Subcutaneous abdominal adipose tissue (tissue), 5 donors: ENCODE measurements at regions not wholly inside any gene's neighbourhood (a gene's known extent, or its start where the extent isn't known, plus 50 kb on each side); places are given as distances from the start of the nearest gene placed in this dataset.

Source experiments
- H3K27ac ChIP-seq: one replicate; pipeline ENCODE4 v1.7.0; 2013; ENCODE audit warnings: low read depth, mild to moderate bottlenecking, inconsistent platforms, low read length, moderate library complexity
- H3K27me3 ChIP-seq, 5 donors: one replicate each; pipeline ENCODE4 v1.7.0; 2013; ENCODE audit warnings: low read length in 5 of 5, inconsistent platforms in 1 of 5; ENCODE audit not compliant: control insufficient read depth in 5 of 5, insufficient read depth in 4 of 5
- H3K36me3 ChIP-seq, 5 donors: one replicate each; pipeline ENCODE4 v1.7.0; 2013; ENCODE audit warnings: low read length in 5 of 5; ENCODE audit not compliant: control insufficient read depth in 5 of 5, insufficient read depth in 5 of 5
- H3K4me1 ChIP-seq, 5 donors: one replicate each; pipeline ENCODE4 v1.7.0; 2013; ENCODE audit warnings: low read length in 5 of 5, mild to moderate bottlenecking in 3 of 5, moderate library complexity in 1 of 5; ENCODE audit not compliant: control insufficient read depth in 5 of 5, insufficient read depth in 5 of 5
- H3K4me3 ChIP-seq, 5 donors: one replicate each; pipeline ENCODE4 v1.7.0; 2013; ENCODE audit warnings: low read length in 5 of 5, low read depth in 1 of 5
- H3K9ac ChIP-seq, 5 donors: one replicate each; pipeline ENCODE4 v1.7.0; 2013; ENCODE audit warnings: low read length in 5 of 5, mild to moderate bottlenecking in 4 of 5, moderate library complexity in 3 of 5
- H3K9me3 ChIP-seq, 5 donors: one replicate each; pipeline ENCODE4 v1.7.0; 2013; ENCODE audit warnings: low read length in 5 of 5; ENCODE audit not compliant: control insufficient read depth in 5 of 5
- donor health status: healthy.
- donor health status: healthy.
- donor health status: healthy.
- donor health status: healthy.
- donor health status: healthy.

DNA sequence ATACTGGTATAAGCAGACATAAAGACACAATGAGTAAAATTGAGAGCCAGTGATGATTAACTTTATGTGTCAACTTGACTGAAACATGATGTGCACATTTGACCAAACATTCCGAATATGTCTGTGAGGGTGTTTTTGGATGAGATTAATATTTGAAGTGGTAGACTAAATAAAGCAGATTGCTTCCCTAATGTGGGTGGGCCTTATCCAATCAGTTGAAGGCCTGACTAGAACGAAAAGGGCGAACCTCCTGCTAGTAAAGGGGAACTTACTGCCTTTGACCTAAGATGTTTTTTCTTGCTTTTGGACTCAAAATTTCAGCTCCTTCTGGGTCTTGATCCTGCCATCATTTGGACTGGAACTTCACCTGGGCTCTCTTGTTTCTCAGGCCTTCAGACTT is 1387.7 kb upstream of the CDH6 start:
- H3K9me3 ChIP-seq = no peaks in the 10 kb centered on the region
- no peaks in the 10 kb centered on the region for H3K36me3 ChIP-seq

DNA sequence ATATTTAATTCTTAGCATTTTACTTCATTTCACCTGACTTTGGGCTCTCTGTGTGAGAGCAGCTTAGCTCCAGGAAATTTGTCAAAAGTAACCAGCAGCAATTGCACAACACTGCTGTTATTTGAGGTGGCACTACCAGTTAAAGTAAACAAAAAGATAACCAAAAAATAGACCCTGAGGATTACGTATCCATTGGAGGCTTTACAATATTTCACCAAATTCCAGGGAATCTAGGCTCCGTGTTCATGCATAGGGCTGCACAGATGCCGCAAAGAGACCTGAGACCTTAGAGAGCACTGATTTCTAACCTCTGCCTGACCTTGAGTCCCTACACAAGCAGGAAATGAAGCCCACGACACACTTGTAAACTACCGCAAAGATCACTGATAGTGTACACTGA is 1392.7 kb upstream of the CDH6 start:
- H3K9me3 ChIP-seq = peaks cover 0 to 2% (median 0%) of the 10 kb centered on the region in 5 donors
- H3K27me3 ChIP-seq = no peaks in the 10 kb centered on the region
- H3K4me1 ChIP-seq = no peaks in the 10 kb centered on the region
- H3K27ac ChIP-seq = no peak overlapping the region
- H3K9ac ChIP-seq = no peak overlapping the region
- no peak overlapping the region for H3K4me3 ChIP-seq
- H3K36me3 ChIP-seq = no peaks in the 10 kb centered on the region

More for the DNA sequence above, 1387.7 kb upstream of the CDH6 start:
- Histone ChIP-seq H3K27me3 (no peaks in the 10 kb centered on the region), H3K27ac (no peak overlapping the region), H3K9ac (no peak overlapping the region), H3K4me3 (no peak overlapping the region), H3K4me1 (no peaks in the 10 kb centered on the region)

DNA sequence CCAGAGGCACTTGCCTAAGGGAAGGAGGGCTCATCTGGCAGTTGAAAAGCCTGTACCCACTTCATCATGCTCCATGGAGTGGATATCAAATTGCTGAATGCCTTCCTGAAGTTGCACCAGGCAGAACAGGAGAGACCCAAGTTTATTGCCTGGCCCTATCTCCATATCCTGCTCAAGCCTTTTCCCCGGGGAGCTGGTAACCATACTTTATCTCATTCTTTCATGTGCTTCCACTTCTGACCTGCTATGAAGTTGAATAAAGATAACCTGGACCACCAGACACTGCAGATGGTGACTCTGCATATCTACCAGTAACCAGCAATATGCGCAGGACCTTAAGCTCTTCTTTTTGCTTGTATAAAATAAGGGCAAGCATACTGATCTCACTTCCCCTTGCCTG is 1397.5 kb upstream of the CDH6 start:
- no peak overlapping the region for H3K27ac ChIP-seq
- no peaks in the 10 kb centered on the region for H3K27me3 ChIP-seq
- no peaks in the 10 kb centered on the region for H3K36me3 ChIP-seq
- no peaks in the 10 kb centered on the region for H3K4me1 ChIP-seq
- H3K9me3 ChIP-seq = peaks cover 0 to 2% (median 0%) of the 10 kb centered on the region in 5 donors
- no peak overlapping the region for H3K9ac ChIP-seq
- H3K4me3 ChIP-seq = no peak overlapping the region

DNA sequence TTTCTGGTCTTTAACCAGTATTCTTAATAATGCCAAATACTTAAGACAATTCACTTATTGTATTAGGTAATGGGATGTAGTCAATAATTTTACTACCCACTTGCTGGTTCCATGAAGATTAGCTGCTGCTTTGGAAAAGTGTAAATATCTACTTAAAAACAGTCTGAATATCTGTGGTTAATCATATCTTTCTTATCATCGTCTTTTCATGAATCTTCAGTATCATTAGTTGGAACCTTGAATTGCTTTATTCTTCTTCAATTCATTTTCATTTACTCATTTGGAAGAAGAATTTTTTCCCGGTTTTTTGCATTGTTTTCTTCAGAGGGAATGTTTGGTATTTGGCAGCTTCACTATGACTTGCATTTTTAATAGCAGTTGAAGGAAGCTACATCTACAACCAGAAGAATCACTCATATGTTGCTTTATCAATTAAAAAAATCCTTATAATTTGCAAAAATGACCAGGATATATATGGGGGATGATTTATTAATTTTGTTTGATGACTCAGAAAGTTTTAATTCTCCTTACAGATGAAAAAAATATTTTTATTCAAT is 1398.3 kb upstream of the CDH6 start:
- no peak overlapping the region for H3K9ac ChIP-seq
- no peaks in the 10 kb centered on the region for H3K27me3 ChIP-seq
- peaks cover 0 to 2% (median 0%) of the 10 kb centered on the region in 5 donors for H3K9me3 ChIP-seq
- H3K27ac ChIP-seq = no peak overlapping the region
- H3K4me3 ChIP-seq = no peak overlapping the region
- no peaks in the 10 kb centered on the region for H3K36me3 ChIP-seq
- no peaks in the 10 kb centered on the region for H3K4me1 ChIP-seq

DNA sequence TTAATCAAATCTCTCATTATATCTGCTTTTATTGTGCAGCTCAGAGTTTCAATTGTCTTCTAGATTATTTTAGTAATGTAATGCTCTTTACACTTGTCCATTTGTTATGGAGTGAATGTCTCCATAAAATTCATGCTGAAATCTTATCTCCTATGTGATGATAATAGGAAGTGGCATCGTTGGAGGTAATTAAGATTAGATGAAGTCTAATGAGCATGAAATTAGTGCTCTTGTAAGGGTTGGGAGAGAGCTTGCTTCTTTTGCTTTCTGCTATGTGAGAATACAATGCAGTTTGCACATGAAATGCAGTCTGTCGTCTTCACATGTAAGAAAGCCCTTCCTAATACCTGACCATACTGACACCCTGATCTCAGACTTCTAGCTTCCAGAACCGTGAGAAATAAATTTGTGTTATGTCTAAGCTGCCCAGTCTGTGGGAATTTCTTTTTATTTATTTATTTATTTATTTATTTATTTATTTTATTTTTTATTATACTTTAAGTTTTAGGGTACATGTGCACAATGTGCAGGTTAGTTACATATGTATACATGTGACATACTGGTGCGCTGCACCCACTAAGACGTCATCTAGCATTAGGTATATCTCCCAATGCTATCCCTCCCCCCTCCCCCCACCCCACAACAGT is 1399.2 kb upstream of the CDH6 start:
- Histone ChIP-seq H3K36me3 (no peaks in the 10 kb centered on the region), H3K4me3 (no peak overlapping the region), H3K4me1 (no peaks in the 10 kb centered on the region), H3K9ac (no peak overlapping the region), H3K27ac (no peak overlapping the region), H3K9me3 (peaks cover 0 to 2% (median 0%) of the 10 kb centered on the region in 5 donors), H3K27me3 (no peaks in the 10 kb centered on the region)

DNA sequence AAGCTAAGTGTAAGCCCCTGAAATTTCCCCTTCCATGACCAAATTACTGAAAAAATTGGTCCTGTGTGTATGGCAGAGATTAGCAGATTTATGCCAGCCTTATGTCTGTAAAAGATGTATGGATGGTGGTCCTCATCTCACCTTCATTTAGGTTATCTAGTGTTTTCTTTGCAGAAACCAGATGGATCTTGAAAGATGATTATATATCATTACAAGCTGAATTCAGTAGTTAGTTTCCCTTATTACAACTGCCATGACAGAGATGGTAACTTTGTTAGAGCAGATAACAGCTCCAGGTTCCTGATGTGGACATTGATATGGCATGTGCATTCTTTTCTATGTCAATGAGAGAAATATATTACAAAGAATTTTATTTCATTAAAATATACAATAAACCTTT is 1403.2 kb upstream of the CDH6 start:
- Histone ChIP-seq H3K9ac (no peak overlapping the region), H3K9me3 (no peaks in the 10 kb centered on the region), H3K36me3 (no peaks in the 10 kb centered on the region), H3K4me3 (no peak overlapping the region), H3K27ac (no peak overlapping the region), H3K4me1 (no peaks in the 10 kb centered on the region), H3K27me3 (no peaks in the 10 kb centered on the region)

DNA sequence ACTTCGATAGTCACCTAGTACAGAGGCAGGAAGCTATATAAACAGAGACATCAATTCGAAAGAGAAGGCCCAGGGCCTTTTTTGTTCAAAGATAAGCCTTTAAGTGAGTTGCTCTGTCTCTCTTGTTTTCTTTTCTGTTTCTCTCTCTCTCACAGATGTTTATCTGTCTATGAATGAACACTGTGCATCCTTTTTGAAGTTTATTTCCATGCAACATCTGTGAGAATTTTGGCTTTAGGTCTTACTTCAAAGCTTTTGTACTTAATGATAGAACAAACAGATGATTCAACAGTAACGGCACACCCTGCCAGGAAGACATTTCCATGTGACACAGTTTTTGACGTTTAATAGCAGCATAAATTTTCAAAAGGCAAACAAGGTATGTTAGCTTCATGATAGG is 1413.1 kb upstream of the CDH6 start:
- Histone ChIP-seq H3K27me3 (no peaks in the 10 kb centered on the region), H3K4me3 (no peak overlapping the region), H3K36me3 (no peaks in the 10 kb centered on the region), H3K4me1 (no peaks in the 10 kb centered on the region), H3K27ac (no peak overlapping the region), H3K9ac (no peak overlapping the region), H3K9me3 (peaks cover 0 to 3% (median 0%) of the 10 kb centered on the region in 5 donors)

DNA sequence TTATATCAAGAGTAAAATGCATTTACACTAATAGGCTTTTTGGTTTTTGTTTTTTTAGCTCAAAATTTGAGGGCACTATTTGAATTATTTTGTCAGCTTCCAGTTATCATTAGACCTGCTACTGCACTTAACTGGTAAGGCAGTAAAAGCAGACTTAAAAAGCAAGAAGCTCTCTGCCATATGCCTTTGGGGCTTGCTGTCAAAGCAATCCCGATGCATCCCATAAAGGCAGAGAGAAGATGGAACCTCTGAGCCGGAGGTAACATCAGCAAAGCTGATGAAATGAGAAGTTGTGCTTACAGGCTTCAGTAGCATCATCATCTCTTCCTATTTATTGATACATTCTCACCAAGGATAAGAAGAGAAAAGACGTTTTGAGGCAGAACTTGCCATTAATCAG is 1414.3 kb upstream of the CDH6 start:
- H3K27ac ChIP-seq = no peak overlapping the region
- peaks cover 0 to 3% (median 0%) of the 10 kb centered on the region in 5 donors for H3K9me3 ChIP-seq
- no peak overlapping the region for H3K9ac ChIP-seq
- H3K27me3 ChIP-seq = no peaks in the 10 kb centered on the region
- H3K36me3 ChIP-seq = no peaks in the 10 kb centered on the region
- no peaks in the 10 kb centered on the region for H3K4me1 ChIP-seq
- no peak overlapping the region for H3K4me3 ChIP-seq

DNA sequence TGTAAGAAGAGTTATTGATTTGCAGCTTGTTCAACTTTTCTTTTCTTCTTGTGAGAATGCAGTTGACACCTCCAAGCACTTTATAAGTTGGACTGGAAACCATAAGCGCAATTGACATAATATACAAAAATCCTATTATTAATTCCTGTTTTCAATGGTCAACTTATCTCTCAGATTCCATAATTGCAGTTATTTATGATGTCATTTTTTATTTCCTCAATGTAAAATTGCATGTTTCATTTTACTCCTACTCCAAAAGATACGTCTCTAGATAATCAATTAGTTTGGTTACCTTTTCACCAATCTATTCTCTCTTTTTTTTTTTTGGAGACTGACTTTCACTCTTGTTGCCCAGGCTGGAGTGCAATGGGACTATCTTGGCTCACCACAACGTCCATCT is 1416.1 kb upstream of the CDH6 start:
- Histone ChIP-seq H3K4me1 (no peaks in the 10 kb centered on the region), H3K36me3 (no peaks in the 10 kb centered on the region), H3K27me3 (no peaks in the 10 kb centered on the region), H3K9me3 (peaks cover 0 to 3% (median 0%) of the 10 kb centered on the region in 5 donors), H3K4me3 (no peak overlapping the region), H3K27ac (no peak overlapping the region), H3K9ac (no peak overlapping the region)

DNA sequence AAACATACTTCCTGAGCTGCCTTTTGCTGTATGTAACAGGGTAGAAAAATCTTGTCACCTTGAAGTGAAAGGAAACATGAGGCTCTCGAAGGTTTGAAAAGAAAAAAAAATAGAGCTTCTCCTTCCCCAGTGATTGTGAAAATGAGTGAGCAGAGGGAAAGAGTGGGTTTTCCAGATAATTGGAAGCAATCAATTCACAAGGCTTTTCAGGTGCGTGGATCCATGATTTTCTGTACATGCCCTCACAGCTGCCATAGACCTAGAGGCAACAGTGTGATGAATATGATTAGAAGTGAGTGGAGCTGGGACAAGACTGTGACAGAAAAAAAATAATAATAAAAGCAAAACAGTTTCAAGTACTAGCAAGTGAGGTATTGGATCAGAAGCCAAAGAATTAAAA is 1422.5 kb upstream of the CDH6 start:
- Histone ChIP-seq H3K36me3 (no peaks in the 10 kb centered on the region), H3K9me3 (no peaks in the 10 kb centered on the region), H3K4me1 (no peaks in the 10 kb centered on the region), H3K4me3 (no peak overlapping the region), H3K27me3 (no peaks in the 10 kb centered on the region), H3K27ac (no peak overlapping the region), H3K9ac (no peak overlapping the region)
